T1000 (cell line): ENCODE measurements at regions not wholly inside any gene's neighbourhood (a gene's known extent, or its start where the extent isn't known, plus 50 kb on each side); places are given as distances from the start of the nearest gene placed in this dataset.

Experiments
- DNase-seq: peaks from one replicate; lab custom pipeline; 2025; ENCODE audit warnings: mixed read lengths; lab: John Stamatoyannopoulos, UW

- no peak for DNase-seq
Measured at GRCh38 chr2:136182315-136182714, 64.4 kb upstream of the CXCR4 start.

- no peak for DNase-seq
Measured at GRCh38 chr2:136179602-136179975, 61.6 kb upstream of the CXCR4 start.

- no peak for DNase-seq
Measured at GRCh38 chr2:136178941-136179601, 61.1 kb upstream of the CXCR4 start.

- no peak for DNase-seq
Measured at GRCh38 chr2:136175868-136176267, 57.9 kb upstream of the CXCR4 start.

- DNase-seq = no peak
Measured at GRCh38 chr2:136175466-136175865, 57.5 kb upstream of the CXCR4 start.

GRCh38 chr2:136173126-136173525, 55.2 kb upstream of the CXCR4 start:
- DNase-seq = no peak

GRCh38 chr2:136171223-136171622, 53.3 kb upstream of the CXCR4 start:
- no peak for DNase-seq

GRCh38 chr2:136168720-136169119, 50.8 kb upstream of the CXCR4 start:
- DNase-seq = no peak

GRCh38 chr2:136167721-136168475, 49.9 kb upstream of the CXCR4 start:
- no peak for DNase-seq
